NCI-H2196 (cell line): ENCODE measurements at regions not wholly inside any gene's neighbourhood (a gene's known extent, or its start where the extent isn't known, plus 50 kb on each side); places are given as distances from the start of the nearest gene placed in this dataset.
"Not testable (repeated sequence)": the region's sequence is repeated elsewhere in the genome, so short reads cannot be mapped to it uniquely, and the experiment has no call there.

Source experiments
- DNase-seq: peaks from one replicate; lab custom pipeline; 2025; ENCODE audit not compliant: unreplicated experiment; lab: John Stamatoyannopoulos, UW

DNA sequence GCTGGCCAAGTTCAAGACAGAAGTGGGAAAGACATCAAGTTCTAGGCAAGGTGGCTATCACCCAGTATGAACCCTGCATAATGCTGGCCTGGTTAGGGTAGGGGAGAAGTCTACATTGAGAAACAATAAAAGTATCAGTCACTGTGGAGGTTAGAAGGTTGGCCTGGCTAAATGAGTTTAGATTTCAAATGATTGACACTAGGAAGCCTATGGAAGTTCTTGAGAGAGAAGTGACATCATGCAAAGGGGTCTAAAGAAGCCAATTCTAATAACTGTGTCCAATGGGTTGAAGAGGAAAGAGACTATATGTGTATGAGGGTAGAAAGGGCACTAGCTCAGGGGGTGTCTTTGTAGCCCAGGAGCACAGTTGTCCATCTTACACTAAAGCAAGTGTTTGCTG is 98.5 kb upstream of the MBIP start:
- DNase-seq: no peak

DNA sequence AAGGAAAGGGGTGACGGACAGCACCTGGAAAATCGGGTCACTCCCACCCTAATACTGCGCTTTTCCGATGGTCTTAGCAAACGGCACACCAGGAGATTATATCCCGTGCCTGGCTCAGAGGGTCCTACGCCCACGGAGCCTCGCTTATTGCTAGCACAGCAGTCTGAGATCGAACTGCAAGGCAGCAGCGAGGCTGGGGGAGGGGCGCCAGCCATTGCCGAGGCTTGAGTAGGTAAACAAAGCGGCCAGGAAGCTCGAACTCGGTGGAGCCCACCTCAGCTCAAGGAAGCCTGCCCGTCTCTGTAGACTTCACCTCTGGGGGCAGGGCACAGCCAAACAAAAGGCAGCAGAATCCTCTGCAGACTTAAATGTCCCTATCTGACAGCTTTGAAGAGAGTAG is 91.5 kb upstream of the MBIP start:
- DNase-seq: not testable (repeated sequence)

DNA sequence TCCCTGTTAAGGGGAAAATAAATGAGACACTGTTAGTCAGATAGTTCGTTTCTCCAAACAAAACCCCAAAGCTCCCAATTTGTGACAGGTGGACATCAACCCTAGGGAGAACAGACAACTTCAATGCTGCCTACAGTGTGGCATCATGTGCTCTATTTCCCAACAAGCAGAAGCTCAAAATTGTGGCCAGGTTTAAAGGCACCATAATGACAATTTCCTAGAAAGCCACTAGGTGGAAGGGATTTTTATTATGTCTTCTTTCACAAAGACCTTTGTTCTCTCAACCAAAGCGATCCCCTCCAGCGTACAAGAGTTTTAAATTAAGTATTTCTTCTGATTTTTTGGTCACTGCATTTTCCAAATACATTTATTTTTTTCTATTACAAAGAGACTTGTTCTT is 88.0 kb upstream of the MBIP start:
- DNase-seq: no peak

DNA sequence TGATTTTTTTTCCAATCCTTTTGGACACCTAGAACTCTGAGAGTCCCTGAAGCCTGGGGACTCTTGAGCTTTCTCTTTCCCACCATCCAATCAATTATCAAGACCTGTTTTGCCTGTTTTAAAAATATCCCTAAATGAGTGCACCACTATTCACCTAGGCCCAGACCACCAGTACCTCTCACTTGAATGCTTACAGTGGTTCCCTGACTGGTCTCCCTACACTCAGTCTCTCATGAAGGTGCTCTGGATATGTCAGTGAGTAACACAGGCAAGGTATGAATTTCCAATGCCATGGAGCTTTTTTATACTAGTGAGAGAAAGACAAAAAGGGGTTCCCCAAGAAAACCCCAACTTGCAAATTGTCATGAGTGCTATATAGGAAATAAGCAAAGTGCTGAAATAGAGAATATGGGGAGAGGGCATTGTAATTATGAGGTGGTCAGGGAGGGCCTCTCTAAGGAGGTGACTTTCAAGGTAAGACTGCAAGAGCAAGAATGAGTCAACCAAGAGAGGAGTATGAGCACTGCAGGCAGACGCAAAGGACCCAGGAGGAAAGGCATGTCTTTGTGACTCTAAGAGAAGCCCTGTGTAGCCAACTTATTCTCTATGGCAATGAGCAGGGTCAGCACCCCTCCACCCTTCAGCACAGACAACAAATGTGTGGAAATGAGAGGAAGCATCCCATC is 85.3 kb upstream of the MBIP start:
- no peak for DNase-seq

DNA sequence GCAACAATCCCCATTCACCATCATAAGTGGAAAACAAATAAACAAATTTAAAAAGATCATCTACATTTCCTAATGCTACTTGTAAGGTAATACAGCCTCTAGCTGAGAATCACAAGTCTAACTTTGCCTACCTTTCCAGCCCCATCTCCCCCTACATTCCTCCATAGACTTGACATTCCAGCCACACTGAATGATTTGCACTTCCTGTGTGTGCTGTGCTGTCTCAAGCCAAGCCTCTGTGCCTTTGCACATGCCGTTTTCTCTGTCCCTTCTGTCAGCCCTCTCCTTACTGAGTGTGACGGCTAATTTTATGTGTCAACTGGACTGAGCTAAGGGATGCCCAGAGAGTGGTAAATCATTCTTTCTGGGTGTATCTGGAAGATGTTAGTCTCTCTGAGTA is 82.4 kb upstream of the MBIP start:
- DNase-seq: no peak

DNA sequence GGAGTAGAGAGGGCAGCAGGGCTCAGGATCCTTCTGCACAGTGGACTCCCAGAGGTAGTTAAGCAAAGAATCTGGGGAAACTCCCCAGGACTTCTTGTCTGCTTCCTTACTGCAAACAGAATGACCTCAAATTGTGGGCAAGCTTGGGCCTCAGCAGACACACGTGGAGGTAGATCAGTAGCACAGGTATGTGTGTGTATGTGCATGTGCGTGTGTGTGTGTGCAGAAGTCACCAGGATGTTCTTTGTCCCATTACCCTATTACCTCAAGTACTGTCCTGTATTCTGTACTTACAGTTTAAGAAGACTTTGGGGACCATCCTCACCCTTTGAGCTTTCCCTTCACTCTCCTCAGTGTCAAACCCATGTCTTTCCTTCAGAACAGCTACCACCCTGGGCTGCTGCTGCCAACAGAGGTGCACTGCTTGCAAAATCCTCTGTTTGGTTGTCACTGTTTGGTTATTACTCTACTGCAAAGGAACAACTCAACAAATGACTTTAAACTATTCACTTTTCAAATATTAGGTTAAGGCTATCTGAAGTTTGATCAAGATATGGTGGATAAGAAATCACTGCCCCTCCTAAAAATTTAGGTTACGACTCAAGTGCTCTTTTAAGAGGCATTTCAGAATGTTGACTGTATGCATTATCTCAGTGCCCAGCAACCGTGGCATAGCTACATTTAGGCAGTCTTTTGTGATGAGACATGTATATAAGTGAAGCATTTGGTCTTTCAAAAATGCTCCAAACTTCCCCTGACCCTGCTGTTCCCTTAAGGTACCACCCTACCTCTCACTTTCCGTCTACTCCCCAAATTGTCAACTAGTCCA is 78.2 kb upstream of the MBIP start:
- DNase-seq: no peak

DNA sequence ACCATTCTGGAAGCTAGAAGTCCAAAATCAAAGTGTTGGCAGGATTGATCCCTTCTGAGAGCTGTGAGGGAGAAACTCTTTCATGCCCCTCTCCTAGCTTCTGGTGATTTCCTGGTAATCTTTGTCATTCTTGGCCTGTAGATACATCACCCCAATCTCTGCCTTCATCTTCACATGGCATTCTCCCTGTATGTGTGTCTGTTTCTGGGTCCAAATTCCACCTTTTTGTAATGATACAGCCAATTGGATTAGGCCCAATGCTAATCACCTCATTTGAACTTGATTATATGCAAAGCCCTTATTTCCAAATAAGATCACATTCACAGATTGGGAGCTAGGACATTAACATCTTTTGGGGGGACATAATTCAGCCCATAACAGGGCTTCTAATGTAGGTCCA is 76.9 kb upstream of the MBIP start:
- DNase-seq: no peak

DNA sequence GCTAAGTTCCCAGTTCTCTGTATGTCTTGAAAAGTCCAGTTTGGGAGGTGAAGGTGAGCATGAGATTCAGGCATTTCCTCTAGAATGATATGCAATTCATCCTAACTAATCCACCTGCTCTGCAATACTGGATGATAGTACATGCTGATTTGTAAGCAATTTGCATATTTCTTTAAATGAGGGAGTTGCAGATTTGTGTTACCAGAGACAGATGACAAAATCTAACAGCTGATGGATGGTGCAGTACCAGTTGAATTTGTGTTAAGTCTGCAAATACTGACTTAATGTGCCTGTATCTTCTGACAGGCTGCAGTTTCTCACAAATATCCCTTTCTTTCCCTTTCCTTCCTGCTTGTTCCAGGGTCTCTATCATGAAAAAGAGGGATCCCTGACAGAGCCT is 76.4 kb upstream of the MBIP start:
- no peak for DNase-seq

DNA sequence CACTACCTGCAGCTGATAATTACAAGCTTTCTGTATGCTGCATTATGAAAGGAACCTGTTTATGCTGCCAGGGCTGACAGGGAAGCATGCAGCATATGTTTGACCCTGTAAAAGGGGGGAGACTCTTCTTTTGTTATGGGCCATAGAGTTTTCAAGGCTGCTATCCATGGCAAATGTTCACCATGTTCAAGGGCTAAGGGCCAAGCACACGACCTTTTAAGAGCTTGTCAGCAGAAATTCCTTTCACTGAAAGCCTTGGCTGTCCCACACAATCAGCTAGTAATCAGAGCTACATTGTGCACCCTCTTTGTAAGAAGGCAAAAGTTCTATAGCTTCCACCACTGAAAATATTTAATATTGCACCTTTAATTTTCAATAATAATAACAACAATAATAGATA is 74.2 kb upstream of the MBIP start:
- no peak for DNase-seq

DNA sequence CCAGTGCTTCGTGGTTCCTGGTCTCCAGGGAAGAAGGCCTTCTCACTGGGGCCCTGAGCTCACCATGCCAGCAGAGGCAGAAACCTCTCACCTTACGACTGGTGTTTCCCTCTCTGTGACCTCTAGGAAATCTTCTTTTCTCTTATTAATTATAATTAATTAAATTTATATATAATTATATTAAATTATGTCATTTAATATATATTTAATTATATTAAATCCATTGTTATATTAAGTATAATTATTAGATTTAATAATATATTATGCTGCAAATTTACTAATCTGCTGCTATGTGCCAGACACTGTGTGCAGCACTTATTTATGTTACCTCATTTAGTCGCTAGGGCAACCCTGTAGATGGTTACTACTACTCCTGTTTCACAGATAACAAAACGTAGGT is 70.3 kb upstream of the MBIP start:
- DNase-seq: no peak

DNA sequence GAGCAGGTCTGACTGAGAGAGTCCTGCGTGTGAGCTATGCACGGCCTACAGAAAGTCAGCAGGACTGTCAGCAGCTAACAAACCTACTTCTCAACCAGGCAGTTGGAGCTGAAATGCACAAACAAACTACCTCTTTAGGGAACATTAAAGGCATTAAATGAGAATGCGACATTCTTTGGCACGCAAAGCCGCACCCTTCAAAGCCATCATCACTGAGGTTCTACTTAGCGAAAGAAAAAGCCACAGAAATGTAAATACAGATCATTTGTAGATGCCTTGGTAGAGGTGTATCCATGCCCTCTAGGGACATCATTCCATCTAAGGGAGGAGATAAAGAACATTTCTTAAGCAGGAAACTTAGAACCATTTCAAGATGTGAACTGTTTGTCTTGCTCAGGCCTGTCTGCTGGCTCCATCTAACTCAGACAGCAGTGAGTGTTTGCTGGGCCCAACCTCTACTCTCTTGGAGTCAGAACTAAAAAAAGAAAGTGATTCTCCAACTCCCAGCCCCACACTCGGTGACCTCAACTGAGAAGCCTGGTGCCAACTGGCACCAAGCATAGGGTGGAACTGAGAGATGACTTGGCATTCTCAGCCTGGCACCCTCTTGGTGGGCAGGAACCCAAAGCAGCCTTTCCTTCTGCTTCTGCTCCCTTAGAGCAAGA is 63.5 kb upstream of the MBIP start:
- peak; percentile 46 for DNase-seq

DNA sequence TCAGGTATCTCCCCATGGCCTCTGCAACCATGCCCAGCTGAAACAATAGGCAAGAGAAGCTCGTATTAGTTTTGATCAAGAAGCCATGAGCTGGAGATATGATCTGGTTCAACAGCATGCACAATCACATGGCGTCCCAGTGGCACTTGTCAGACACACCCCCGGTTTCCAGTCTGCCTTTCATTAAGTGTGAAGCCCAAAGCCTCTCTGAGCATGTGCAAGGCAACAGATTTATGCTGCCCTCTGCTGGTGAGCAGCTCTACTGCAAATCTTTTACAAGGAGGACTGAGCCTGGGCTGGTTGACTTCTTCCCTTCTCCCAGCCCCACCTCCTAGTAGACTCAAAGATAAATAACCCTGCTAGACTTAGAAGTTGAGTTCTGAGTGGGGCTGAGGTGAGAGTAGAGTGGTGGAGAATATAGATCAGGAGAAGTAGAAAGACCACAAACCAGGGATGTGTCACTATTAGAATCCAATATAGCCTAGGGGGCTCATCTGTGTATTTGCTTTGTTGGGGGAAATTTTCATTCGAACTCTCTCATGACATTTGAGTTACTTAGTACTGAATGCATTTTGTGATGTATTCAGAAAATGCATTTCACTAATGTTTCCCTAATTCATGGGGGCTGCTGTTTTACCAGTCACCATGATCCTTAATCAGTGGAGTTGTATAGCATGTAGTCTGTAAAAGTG is 53.7 kb upstream of the MBIP start:
- DNase-seq: peak; percentile 92
